ENCODE measurements at regions not wholly inside any gene's neighbourhood (a gene's known extent, or its start where the extent isn't known, plus 50 kb on each side); places are given as distances from the start of the nearest gene placed in this dataset.

GRCh38 chr4:63788271-63788670 lies 621.0 kb downstream of the TECRL start:
- TF ChIP-seq POLR2AphosphoS5 (IDR thresholded peaks at IDR 0.05; ENCODE audit: low read depth, low read length) (no peak), POLR2A (IDR thresholded peaks at IDR 0.05; ENCODE audit: low read depth, low read length) (no peak), TAF1 (IDR thresholded peaks at IDR 0.05; ENCODE audit: low read depth, low read length) (no peak), POU2F2 (IDR thresholded peaks at IDR 0.05; ENCODE audit: low read depth, low read length) (no peak), PAX5 (IDR thresholded peaks at IDR 0.05; ENCODE audit: insufficient read depth, low read length, severe bottlenecking) (no peak), SPI1 (IDR thresholded peaks at IDR 0.05; ENCODE audit: low read depth, low read length) (no peak)
- FAIRE-seq (no peak), DNase-seq (ENCODE audit: insufficient read length, low spot score) (no peak)

GRCh38 chr4:63787326-63787725 lies 621.9 kb downstream of the TECRL start:
- FAIRE-seq (no peak), DNase-seq (ENCODE audit: insufficient read length, low spot score) (no peak)
- no peak for TF ChIP-seq POU2F2 (IDR thresholded peaks at IDR 0.05; ENCODE audit: low read depth, low read length)
- no peak for TF ChIP-seq POLR2A (IDR thresholded peaks at IDR 0.05; ENCODE audit: low read depth, low read length)

GRCh38 chr4:63786171-63786570 lies 623.1 kb downstream of the TECRL start:
- FAIRE-seq = no peak
- no peak for TF ChIP-seq SPI1 (IDR thresholded peaks at IDR 0.05; ENCODE audit: low read depth, low read length)
- no peak for TF ChIP-seq PAX5 (IDR thresholded peaks at IDR 0.05; ENCODE audit: insufficient read depth, low read length, severe bottlenecking)
- TF ChIP-seq POLR2A (IDR thresholded peaks at IDR 0.05; ENCODE audit: low read depth, low read length) = no peak
- no peak for TF ChIP-seq POLR2AphosphoS5 (IDR thresholded peaks at IDR 0.05; ENCODE audit: low read depth, low read length)
- TF ChIP-seq TAF1 (IDR thresholded peaks at IDR 0.05; ENCODE audit: low read depth, low read length) = no peak
- TF ChIP-seq POU2F2 (IDR thresholded peaks at IDR 0.05; ENCODE audit: low read depth, low read length) = no peak
- no peak for DNase-seq (ENCODE audit: insufficient read length, low spot score)

DNA sequence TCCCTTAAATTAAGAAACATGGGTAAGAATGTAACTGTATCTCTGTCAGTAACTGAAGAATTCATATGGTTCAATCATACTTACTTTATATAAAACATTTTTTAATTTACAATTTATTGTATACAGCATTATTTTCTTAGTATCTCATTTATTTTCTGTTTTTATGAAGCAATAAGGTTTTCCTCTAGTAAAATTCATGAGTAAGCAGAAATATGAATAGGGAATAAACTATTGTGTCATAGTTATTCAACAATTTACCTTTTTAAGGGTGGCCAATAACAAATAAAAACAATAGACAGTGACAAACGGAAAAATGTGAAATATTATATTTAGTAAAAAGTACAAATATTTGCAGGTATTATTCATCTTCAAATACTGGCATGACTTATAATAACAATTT lies 624.4 kb downstream of the TECRL start:
- TF ChIP-seq PAX5 (IDR thresholded peaks at IDR 0.05; ENCODE audit: insufficient read depth, low read length, severe bottlenecking) (no peak), POU2F2 (IDR thresholded peaks at IDR 0.05; ENCODE audit: low read depth, low read length) (no peak), POLR2AphosphoS5 (IDR thresholded peaks at IDR 0.05; ENCODE audit: low read depth, low read length) (no peak), SPI1 (IDR thresholded peaks at IDR 0.05; ENCODE audit: low read depth, low read length) (no peak), TAF1 (IDR thresholded peaks at IDR 0.05; ENCODE audit: low read depth, low read length) (no peak), POLR2A (IDR thresholded peaks at IDR 0.05; ENCODE audit: low read depth, low read length) (no peak)
- no peak for DNase-seq (ENCODE audit: insufficient read length, low spot score)
- no peak for FAIRE-seq

GRCh38 chr4:63777601-63778000 lies 631.6 kb downstream of the TECRL start:
- FAIRE-seq (no peak), DNase-seq (ENCODE audit: insufficient read length, low spot score) (no peak)
- TF ChIP-seq POU2F2 (IDR thresholded peaks at IDR 0.05; ENCODE audit: low read depth, low read length) (no peak), SPI1 (IDR thresholded peaks at IDR 0.05; ENCODE audit: low read depth, low read length) (no peak), POLR2A (IDR thresholded peaks at IDR 0.05; ENCODE audit: low read depth, low read length) (no peak), PAX5 (IDR thresholded peaks at IDR 0.05; ENCODE audit: insufficient read depth, low read length, severe bottlenecking) (no peak), POLR2AphosphoS5 (IDR thresholded peaks at IDR 0.05; ENCODE audit: low read depth, low read length) (no peak), TAF1 (IDR thresholded peaks at IDR 0.05; ENCODE audit: low read depth, low read length) (no peak)

DNA sequence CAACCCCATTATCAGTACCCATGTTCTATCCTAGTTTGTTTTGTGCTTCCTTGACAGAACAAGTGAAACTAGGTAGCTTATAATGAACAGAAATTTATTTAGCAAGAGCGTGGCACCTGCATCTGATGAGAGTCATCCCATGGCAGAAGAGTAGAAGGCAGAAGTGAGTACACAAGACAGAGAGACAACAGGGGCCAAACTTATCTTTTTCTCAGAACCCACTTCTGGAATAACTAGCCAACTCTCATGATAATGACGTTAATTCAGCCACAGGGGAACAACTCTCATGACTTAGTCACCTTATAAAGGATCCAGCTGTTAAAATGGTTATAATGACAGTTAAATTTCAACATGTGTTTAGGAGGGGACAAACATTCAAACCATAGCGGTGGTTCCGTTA lies 644.9 kb downstream of the TECRL start:
- no peak for TF ChIP-seq SPI1 (IDR thresholded peaks at IDR 0.05; ENCODE audit: low read depth, low read length)
- TF ChIP-seq POLR2A (IDR thresholded peaks at IDR 0.05; ENCODE audit: low read depth, low read length) = no peak
- no peak for TF ChIP-seq POLR2AphosphoS5 (IDR thresholded peaks at IDR 0.05; ENCODE audit: low read depth, low read length)
- no peak for TF ChIP-seq POU2F2 (IDR thresholded peaks at IDR 0.05; ENCODE audit: low read depth, low read length)
- TF ChIP-seq TAF1 (IDR thresholded peaks at IDR 0.05; ENCODE audit: low read depth, low read length) = no peak
- no peak for TF ChIP-seq PAX5 (IDR thresholded peaks at IDR 0.05; ENCODE audit: insufficient read depth, low read length, severe bottlenecking)

DNA sequence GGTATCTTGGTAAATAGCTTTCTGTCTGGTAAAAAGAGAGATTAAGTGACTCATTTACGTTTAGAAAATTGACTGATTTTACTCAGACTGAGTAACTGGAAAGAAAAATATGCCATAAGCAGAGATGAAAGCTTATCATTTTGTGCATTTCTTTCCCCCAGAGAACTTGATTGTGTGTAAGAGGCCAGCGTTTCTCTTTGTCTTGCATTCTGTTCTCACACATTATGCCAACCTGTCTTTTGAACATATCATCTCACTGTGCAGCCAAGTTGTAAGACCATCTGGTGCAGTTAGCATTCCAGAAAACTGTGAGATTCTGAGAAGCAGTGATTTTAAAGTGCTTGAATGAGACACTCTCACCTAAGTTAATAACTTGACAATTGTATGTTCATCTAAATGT lies 651.3 kb downstream of the TECRL start:
- FAIRE-seq = no peak
- no peak for DNase-seq (ENCODE audit: insufficient read length, low spot score)
- TF ChIP-seq POU2F2 (IDR thresholded peaks at IDR 0.05; ENCODE audit: low read depth, low read length) (no peak), POLR2A (IDR thresholded peaks at IDR 0.05; ENCODE audit: low read depth, low read length) (no peak), SPI1 (IDR thresholded peaks at IDR 0.05; ENCODE audit: low read depth, low read length) (no peak), TAF1 (IDR thresholded peaks at IDR 0.05; ENCODE audit: low read depth, low read length) (no peak), PAX5 (IDR thresholded peaks at IDR 0.05; ENCODE audit: insufficient read depth, low read length, severe bottlenecking) (no peak), POLR2AphosphoS5 (IDR thresholded peaks at IDR 0.05; ENCODE audit: low read depth, low read length) (no peak)

More for the DNA sequence above, 644.9 kb downstream of the TECRL start:
- FAIRE-seq (no peak), DNase-seq (ENCODE audit: insufficient read length, low spot score) (no peak)

DNA sequence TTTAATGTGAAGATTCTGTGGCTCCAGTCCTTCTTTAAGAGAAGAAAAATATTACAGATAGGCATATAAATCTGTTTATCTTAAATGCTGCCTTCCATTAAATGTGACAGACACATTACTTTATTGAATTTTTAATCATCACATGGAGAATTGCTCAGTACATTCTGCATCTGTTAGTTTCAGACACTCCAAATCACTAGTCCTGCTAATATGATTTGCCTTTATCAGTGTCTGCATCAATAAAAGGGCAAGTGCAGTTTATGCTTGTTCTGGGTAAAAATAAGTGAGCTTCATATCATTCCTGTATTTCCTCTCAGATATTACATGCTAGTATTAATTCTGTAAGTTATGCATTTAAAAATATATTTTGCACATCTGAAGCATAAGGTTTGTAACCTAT lies 666.4 kb downstream of the TECRL start:
- DNase-seq (ENCODE audit: insufficient read length, low spot score) (no peak), FAIRE-seq (no peak)
- TF ChIP-seq POLR2A (IDR thresholded peaks at IDR 0.05; ENCODE audit: low read depth, low read length) (no peak), TAF1 (IDR thresholded peaks at IDR 0.05; ENCODE audit: low read depth, low read length) (no peak), SPI1 (IDR thresholded peaks at IDR 0.05; ENCODE audit: low read depth, low read length) (no peak), POLR2AphosphoS5 (IDR thresholded peaks at IDR 0.05; ENCODE audit: low read depth, low read length) (no peak), PAX5 (IDR thresholded peaks at IDR 0.05; ENCODE audit: insufficient read depth, low read length, severe bottlenecking) (no peak), POU2F2 (IDR thresholded peaks at IDR 0.05; ENCODE audit: low read depth, low read length) (no peak)

DNA sequence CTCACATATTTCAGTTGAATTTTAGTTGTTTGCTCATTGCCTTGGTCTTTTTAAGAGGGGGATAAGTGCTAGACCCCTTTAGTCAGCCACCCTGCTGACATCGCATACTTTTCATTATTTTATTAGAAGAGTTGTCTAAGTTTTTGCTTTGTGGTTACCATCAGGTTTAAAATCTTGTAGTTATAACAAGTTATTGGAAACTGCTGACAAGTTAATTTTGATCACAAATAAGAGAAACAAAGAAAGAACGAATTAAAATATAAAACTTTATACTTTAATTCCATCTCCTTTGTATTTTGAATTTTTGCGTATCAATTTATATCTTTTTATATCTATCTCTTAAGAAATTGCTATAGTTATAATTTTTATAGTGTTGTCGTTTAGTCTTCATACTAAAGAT lies 679.7 kb downstream of the TECRL start:
- TF ChIP-seq PAX5 (IDR thresholded peaks at IDR 0.05; ENCODE audit: insufficient read depth, low read length, severe bottlenecking) = no peak
- no peak for TF ChIP-seq POU2F2 (IDR thresholded peaks at IDR 0.05; ENCODE audit: low read depth, low read length)
- no peak for TF ChIP-seq POLR2AphosphoS5 (IDR thresholded peaks at IDR 0.05; ENCODE audit: low read depth, low read length)
- no peak for DNase-seq (ENCODE audit: insufficient read length, low spot score)
- no peak for FAIRE-seq

DNA sequence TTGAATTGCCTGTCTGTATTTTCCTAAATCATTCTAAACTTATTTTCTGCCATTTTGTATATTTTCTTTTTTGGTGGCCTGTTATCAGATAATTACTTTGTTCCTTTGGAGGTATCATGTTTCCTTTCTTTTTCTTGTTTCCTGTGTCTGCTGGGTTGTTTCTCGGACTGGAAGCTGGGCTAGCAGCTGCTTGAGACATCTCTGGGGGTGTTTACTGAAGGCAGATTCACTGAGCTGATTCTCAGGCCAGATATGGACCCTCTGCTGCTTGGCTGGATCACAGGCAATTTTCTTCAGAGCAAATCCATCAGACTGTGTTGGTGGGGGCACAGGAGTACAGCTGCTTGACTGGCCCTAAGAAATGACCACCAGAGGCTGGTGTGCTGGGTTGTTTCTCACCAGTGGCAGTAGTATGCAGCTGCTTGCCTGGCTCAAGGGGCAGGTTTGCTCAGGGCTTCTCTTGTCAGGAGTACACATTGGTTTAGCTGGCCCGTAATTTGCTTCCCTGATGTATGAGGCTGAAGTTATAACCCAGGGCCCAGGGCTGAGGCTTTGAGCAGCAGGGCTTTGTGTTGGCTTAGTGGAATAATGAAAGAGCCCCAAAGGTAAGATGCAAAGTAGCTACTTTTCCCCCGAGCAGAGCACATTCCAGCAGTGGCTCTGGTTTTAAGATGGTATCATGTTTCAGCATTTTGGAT lies 680.6 kb downstream of the TECRL start:
- no peak for DNase-seq (ENCODE audit: insufficient read length, low spot score)
- TF ChIP-seq SPI1 (IDR thresholded peaks at IDR 0.05; ENCODE audit: low read depth, low read length) (no peak), TAF1 (IDR thresholded peaks at IDR 0.05; ENCODE audit: low read depth, low read length) (no peak), POLR2AphosphoS5 (IDR thresholded peaks at IDR 0.05; ENCODE audit: low read depth, low read length) (no peak), POLR2A (IDR thresholded peaks at IDR 0.05; ENCODE audit: low read depth, low read length) (no peak), PAX5 (IDR thresholded peaks at IDR 0.05; ENCODE audit: insufficient read depth, low read length, severe bottlenecking) (no peak), POU2F2 (IDR thresholded peaks at IDR 0.05; ENCODE audit: low read depth, low read length) (no peak)
- no peak for FAIRE-seq
